ENCODE measurements at regions not wholly inside any gene's neighbourhood (a gene's known extent, or its start where the extent isn't known, plus 50 kb on each side); places are given as distances from the start of the nearest gene placed in this dataset.

- Histone ChIP-seq H2AFZ (ENCODE audit: low read depth, low read length) (no peak overlapping the region), H3K9me3 (replicated peaks; ENCODE audit: control insufficient read depth, insufficient read depth, low read length) (peaks cover 8% of the 10 kb centered on the region), H3K4me3 (replicated peaks in 1 of 3; ENCODE audit: insufficient read depth in 1 of 3, low read depth in 1 of 3, low read length in 3 of 3) (no peak overlapping the region), H3K9ac (replicated peaks; ENCODE audit: extremely low read depth, insufficient read depth, low read length) (no peak overlapping the region), H3K27ac (ENCODE audit: insufficient read depth, low read depth, low read length) (no peak overlapping the region), H3K79me2 (ENCODE audit: control insufficient read depth, insufficient read depth, low read length) (no peaks in the 10 kb centered on the region), H3K4me1 (ENCODE audit: control insufficient read depth, extremely low read depth, insufficient read depth, low read length) (no peaks in the 10 kb centered on the region), H3K9me1 (replicated peaks; ENCODE audit: control insufficient read depth, extremely low read depth, insufficient read depth, low read length) (no peaks in the 10 kb centered on the region), H3K36me3 (ENCODE audit: control insufficient read depth in 2 of 2, extremely low read depth in 1 of 2, insufficient read depth in 2 of 2, low read length in 2 of 2) (no peaks in the 10 kb centered on the region), H3K4me2 (ENCODE audit: insufficient read depth, low read length) (no peak overlapping the region), H3K27me3 (ENCODE audit: control insufficient read depth in 2 of 2, insufficient read depth in 2 of 2, low read length in 2 of 2) (no peaks in the 10 kb centered on the region), H4K20me1 (replicated peaks; ENCODE audit: control insufficient read depth, extremely low read depth, insufficient read depth, low read length) (no peaks in the 10 kb centered on the region)
- dilution Hi-C loops (cut with MboI; ENCODE audit: extremely low pct_ligation_motif_present, low sequenced_read_pairs) (no loop called here), intact Hi-C loops (cut with micrococcal nuclease) (no loop called here)
- no peak for TF ChIP-seq JUN (IDR thresholded peaks at IDR 0.05; ENCODE audit: borderline replicate concordance, insufficient read depth, insufficient read length, low read depth)
- TF ChIP-seq POLR2AphosphoS5 (IDR thresholded peaks at IDR 0.05; ENCODE audit: insufficient read depth, low read depth, low read length), result no peak
- no peak for TF ChIP-seq MYC (IDR thresholded peaks at IDR 0.05; ENCODE audit: low read depth, low read length)
- no peak for TF ChIP-seq MAX (IDR thresholded peaks at IDR 0.05; ENCODE audit: insufficient read depth, insufficient read length)
- TF ChIP-seq CTCF (IDR thresholded peaks at IDR 0.05; ENCODE audit: extremely low read depth in 1 of 2, insufficient read depth in 1 of 2, low read depth in 1 of 2, low read length in 2 of 2), result no peak
- no peak for TF ChIP-seq GATA2 (IDR thresholded peaks at IDR 0.05; ENCODE audit: insufficient read depth, insufficient read length, low read depth, low read length)
- no peak for TF ChIP-seq EZH2 (IDR thresholded peaks at IDR 0.05; ENCODE audit: borderline replicate concordance, low read depth, low read length, severe bottlenecking)
- no peak for TF ChIP-seq POLR2A (IDR thresholded peaks at IDR 0.05; ENCODE audit: low read depth, low read length)
- no peak for TF ChIP-seq FOS (IDR thresholded peaks at IDR 0.05; ENCODE audit: borderline replicate concordance, insufficient read depth, low read length)
- BruUV-seq (replicated peaks), result no TSS peak
- FAIRE-seq, result no peak
- DNase-seq (ENCODE audit: low read depth, low spot score), result no peak
- CTCF ChIA-PET, result interaction anchor here (1.4 kb wide), 1 partner anchor 64 kb away, joined by 3 read pairs; no protein-coding TSS in a partner anchor
- POLR2A ChIA-PET, result no interaction called here
Observed at GRCh38 chr5:2565147-2565546, 186.3 kb downstream of the IRX2 start.

All from endothelial cell of umbilical vein (primary cell).